ENCODE measurements at regions not wholly inside any gene's neighbourhood (a gene's known extent, or its start where the extent isn't known, plus 50 kb on each side); places are given as distances from the start of the nearest gene placed in this dataset.

DNA sequence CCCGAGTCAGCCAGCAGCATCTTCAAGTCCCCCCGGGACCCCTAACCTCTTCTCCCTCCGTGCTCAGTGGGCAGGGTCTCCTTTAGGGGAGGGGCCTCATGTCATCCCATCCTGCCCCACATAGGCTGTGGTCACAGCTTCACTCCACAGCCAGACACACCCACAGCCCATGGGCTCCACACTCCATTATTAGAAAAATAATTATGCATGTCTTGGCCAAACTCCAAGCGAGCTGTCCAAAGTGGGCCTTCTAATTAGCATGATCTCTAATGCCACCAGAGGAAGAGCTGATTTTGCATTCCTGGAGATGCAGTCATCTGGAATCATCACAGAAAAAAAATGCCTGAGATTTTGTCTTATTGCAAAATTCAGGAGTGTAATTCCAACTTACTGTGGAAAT is 418.2 kb downstream of the IRX2 start:
- peaks cover 10% of the 10 kb centered on the region; the same call in 1 of the 2 replicates for H3K9me3 ChIP-seq (ENCODE audit: control insufficient read depth, insufficient read depth, low read length)
- no peaks in the 10 kb centered on the region for H3K27me3 ChIP-seq (ENCODE audit: control insufficient read depth, low read length)
- TF ChIP-seq, protein P1, sequence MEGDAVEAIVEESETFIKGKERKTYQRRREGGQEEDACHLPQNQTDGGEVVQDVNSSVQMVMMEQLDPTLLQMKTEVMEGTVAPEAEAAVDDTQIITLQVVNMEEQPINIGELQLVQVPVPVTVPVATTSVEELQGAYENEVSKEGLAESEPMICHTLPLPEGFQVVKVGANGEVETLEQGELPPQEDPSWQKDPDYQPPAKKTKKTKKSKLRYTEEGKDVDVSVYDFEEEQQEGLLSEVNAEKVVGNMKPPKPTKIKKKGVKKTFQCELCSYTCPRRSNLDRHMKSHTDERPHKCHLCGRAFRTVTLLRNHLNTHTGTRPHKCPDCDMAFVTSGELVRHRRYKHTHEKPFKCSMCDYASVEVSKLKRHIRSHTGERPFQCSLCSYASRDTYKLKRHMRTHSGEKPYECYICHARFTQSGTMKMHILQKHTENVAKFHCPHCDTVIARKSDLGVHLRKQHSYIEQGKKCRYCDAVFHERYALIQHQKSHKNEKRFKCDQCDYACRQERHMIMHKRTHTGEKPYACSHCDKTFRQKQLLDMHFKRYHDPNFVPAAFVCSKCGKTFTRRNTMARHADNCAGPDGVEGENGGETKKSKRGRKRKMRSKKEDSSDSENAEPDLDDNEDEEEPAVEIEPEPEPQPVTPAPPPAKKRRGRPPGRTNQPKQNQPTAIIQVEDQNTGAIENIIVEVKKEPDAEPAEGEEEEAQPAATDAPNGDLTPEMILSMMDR (IDR thresholded peaks at IDR 0.05; ENCODE audit: low read depth, low read length, poor library complexity, severe bottlenecking), result no peak
- TF ChIP-seq EZH2phosphoT487 (IDR thresholded peaks at IDR 0.05; ENCODE audit: borderline replicate concordance, low read length), result no peak

DNA sequence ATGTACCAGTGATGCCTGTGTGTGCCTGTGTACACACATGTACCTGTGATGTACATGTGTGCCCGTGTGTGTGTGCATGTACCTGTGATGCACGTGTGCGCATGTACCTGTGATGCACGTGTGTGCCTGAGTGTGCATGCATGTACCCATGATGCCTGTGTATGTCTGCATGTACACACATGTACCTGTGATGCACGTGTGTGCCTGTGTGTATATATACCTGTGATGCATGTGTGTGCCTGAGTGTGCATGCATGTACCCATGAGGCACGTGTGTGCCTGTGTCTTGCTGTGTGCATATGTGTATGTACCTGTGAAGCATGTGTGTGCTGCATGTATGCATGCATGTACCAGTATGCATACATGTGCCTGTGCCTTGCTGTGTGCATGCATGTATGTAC is 419.0 kb downstream of the IRX2 start:
- Histone ChIP-seq H3K4me1 (ENCODE audit: control insufficient read depth, low read length) (no peaks in the 10 kb centered on the region), H3K9me3 (ENCODE audit: control insufficient read depth, insufficient read depth, low read length) (peaks cover 10% of the 10 kb centered on the region; the same call in 1 of the 2 replicates), H3K4me2 (ENCODE audit: low read length) (no peak overlapping the region), H3K27me3 (ENCODE audit: control insufficient read depth, low read length) (no peaks in the 10 kb centered on the region), H3K4me3 (ENCODE audit: low read length) (no peak overlapping the region), H3K27ac (ENCODE audit: low read depth, low read length) (no peak overlapping the region), H3K36me3 (ENCODE audit: control insufficient read depth, low read length) (no peaks in the 10 kb centered on the region), H3F3A (ENCODE audit: control insufficient read depth, insufficient read depth) (no peaks in the 10 kb centered on the region), H3K9me2 (replicated peaks; ENCODE audit: control insufficient read depth, low read length) (no peaks in the 10 kb centered on the region), H3K79me2 (ENCODE audit: control insufficient read depth, low read length) (no peaks in the 10 kb centered on the region), H4K20me1 (ENCODE audit: control insufficient read depth, insufficient read depth, low read depth, low read length) (no peaks in the 10 kb centered on the region)
- TF ChIP-seq, protein P1 (IDR thresholded peaks at IDR 0.05; ENCODE audit: low read depth, low read length, poor library complexity, severe bottlenecking), result no peak
- TF ChIP-seq EZH2phosphoT487 (IDR thresholded peaks at IDR 0.05; ENCODE audit: borderline replicate concordance, low read length), result no peak

More for the DNA sequence above, 418.2 kb downstream of the IRX2 start:
- H3K79me2 ChIP-seq (ENCODE audit: control insufficient read depth, low read length), result no peaks in the 10 kb centered on the region
- no peaks in the 10 kb centered on the region for H3K36me3 ChIP-seq (ENCODE audit: control insufficient read depth, low read length)
- no peak overlapping the region for H3K4me3 ChIP-seq (ENCODE audit: low read length)
- no peak overlapping the region for H3K4me2 ChIP-seq (ENCODE audit: low read length)
- no peaks in the 10 kb centered on the region for H3F3A ChIP-seq (ENCODE audit: control insufficient read depth, insufficient read depth)
- H3K9me2 ChIP-seq (replicated peaks; ENCODE audit: control insufficient read depth, low read length), result no peaks in the 10 kb centered on the region
- no peaks in the 10 kb centered on the region for H4K20me1 ChIP-seq (ENCODE audit: control insufficient read depth, insufficient read depth, low read depth, low read length)
- H3K27ac ChIP-seq (ENCODE audit: low read depth, low read length), result no peak overlapping the region
- no peaks in the 10 kb centered on the region for H3K4me1 ChIP-seq (ENCODE audit: control insufficient read depth, low read length)

DNA sequence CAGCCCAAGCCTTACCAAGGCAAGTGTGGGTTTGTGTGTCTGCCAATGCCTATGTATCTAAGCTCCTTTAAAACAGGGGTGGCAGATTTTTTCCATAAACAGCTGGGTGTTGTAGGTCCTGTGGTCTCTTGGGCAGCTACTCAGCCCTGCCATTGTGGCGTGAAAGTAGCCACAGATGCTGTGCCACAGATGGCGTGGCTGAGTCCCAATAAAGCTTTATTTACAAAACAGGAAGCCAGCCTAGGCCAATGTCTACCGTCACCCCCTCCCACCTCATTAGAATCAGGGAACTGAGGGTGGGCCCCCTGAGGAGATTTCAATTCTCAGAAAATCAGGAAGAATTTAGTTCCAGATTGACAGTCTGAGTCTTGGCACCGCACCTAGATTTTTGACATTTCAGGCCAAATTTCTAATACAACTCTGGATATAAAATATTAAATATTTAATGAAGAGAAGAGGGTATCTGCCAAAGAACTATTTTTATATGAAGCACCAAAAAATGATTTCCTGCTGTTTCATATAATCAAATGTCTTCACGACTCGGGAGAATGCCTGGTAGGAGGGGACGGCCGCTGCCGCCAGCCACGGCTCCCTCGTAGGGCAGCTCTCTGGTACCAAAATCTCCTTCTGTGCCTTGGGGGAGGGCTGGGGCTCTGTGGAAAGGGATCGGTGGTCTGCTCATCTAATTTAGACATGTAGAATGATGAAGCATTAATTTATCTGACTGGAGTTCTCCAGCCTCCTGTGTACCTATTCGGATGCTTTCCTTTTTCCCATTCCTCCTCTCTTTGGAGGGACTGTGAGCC is 420.9 kb downstream of the IRX2 start:
- no peaks in the 10 kb centered on the region for H3F3A ChIP-seq (ENCODE audit: control insufficient read depth, insufficient read depth)
- no peak for TF ChIP-seq EZH2phosphoT487 (IDR thresholded peaks at IDR 0.05; ENCODE audit: borderline replicate concordance, low read length)
- TF ChIP-seq, protein P1 (IDR thresholded peaks at IDR 0.05; ENCODE audit: low read depth, low read length, poor library complexity, severe bottlenecking), result no peak
- H3K27me3 ChIP-seq (ENCODE audit: control insufficient read depth, low read length), result no peaks in the 10 kb centered on the region
- H3K9me2 ChIP-seq (replicated peaks; ENCODE audit: control insufficient read depth, low read length), result no peaks in the 10 kb centered on the region
- peaks cover 10% of the 10 kb centered on the region; the same call in 1 of the 2 replicates for H3K9me3 ChIP-seq (ENCODE audit: control insufficient read depth, insufficient read depth, low read length)
- H4K20me1 ChIP-seq (ENCODE audit: control insufficient read depth, insufficient read depth, low read depth, low read length), result no peaks in the 10 kb centered on the region
- H3K36me3 ChIP-seq (ENCODE audit: control insufficient read depth, low read length), result no peaks in the 10 kb centered on the region
- no peaks in the 10 kb centered on the region for H3K4me1 ChIP-seq (ENCODE audit: control insufficient read depth, low read length)
- H3K79me2 ChIP-seq (ENCODE audit: control insufficient read depth, low read length), result no peaks in the 10 kb centered on the region
- no peak overlapping the region for H3K4me3 ChIP-seq (ENCODE audit: low read length)
- H3K4me2 ChIP-seq (ENCODE audit: low read length), result no peak overlapping the region
- no peak overlapping the region for H3K27ac ChIP-seq (ENCODE audit: low read depth, low read length)

Data from DOHH2 (cell line).